WI38 (cell line): ENCODE measurements at regions not wholly inside any gene's neighbourhood (a gene's known extent, or its start where the extent isn't known, plus 50 kb on each side); places are given as distances from the start of the nearest gene placed in this dataset.

Experiments used
- H3K4me3 ChIP-seq: 2 replicates; pipeline ENCODE4 v1.5.1; 2011; ENCODE audit warnings: low read depth, mild to moderate bottlenecking, control low read depth, low read length
- TF ChIP-seq, protein P1 (sequence below): IDR thresholded peaks from 2 replicates; pipeline ENCODE4 v1.5.1; 2012; ENCODE audit warnings: low read depth, mild to moderate bottlenecking, control low read depth, low read length

- no peak overlapping the region for H3K4me3 ChIP-seq
These were observed 90.4 kb upstream of the FMN2 start for GRCh38 chr1:240001177-240001740.

DNA sequence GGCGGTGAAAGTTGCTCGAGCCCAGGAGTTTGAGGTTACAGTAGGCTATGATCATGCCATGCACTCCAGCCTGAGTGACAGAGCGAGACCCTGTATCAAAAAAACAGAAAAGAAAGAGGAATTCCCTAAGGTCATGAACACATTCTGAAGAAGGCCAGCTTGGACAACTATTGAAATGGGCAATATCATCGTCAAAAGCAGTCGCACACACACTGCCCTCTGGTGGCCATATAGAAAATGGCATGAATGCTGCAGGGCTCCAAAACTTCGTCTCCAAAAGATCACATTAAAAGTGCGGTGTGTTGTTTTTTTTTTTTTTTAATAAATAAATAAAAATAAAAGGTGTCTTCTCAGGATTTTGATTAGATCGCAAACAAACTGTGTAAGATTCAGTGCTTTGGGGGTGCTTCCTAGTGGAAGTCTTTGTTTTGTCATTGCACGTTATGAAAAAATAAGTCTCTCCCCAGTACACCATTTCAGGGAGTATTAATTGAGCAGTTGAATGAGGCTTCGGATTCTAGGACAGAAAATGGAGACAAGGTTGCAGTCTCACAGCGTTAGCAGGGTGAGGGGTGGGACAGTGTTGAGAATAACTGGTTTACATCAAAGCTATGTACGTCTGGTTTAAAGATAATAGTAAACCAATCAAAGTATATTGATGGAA, 87.5 kb upstream of the FMN2 start:
- TF ChIP-seq, protein P1, sequence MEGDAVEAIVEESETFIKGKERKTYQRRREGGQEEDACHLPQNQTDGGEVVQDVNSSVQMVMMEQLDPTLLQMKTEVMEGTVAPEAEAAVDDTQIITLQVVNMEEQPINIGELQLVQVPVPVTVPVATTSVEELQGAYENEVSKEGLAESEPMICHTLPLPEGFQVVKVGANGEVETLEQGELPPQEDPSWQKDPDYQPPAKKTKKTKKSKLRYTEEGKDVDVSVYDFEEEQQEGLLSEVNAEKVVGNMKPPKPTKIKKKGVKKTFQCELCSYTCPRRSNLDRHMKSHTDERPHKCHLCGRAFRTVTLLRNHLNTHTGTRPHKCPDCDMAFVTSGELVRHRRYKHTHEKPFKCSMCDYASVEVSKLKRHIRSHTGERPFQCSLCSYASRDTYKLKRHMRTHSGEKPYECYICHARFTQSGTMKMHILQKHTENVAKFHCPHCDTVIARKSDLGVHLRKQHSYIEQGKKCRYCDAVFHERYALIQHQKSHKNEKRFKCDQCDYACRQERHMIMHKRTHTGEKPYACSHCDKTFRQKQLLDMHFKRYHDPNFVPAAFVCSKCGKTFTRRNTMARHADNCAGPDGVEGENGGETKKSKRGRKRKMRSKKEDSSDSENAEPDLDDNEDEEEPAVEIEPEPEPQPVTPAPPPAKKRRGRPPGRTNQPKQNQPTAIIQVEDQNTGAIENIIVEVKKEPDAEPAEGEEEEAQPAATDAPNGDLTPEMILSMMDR: peak; percentile 81
- no peak overlapping the region for H3K4me3 ChIP-seq

More at GRCh38 chr1:240001177-240001740, 90.4 kb upstream of the FMN2 start:
- TF ChIP-seq, protein P1: no peak

DNA sequence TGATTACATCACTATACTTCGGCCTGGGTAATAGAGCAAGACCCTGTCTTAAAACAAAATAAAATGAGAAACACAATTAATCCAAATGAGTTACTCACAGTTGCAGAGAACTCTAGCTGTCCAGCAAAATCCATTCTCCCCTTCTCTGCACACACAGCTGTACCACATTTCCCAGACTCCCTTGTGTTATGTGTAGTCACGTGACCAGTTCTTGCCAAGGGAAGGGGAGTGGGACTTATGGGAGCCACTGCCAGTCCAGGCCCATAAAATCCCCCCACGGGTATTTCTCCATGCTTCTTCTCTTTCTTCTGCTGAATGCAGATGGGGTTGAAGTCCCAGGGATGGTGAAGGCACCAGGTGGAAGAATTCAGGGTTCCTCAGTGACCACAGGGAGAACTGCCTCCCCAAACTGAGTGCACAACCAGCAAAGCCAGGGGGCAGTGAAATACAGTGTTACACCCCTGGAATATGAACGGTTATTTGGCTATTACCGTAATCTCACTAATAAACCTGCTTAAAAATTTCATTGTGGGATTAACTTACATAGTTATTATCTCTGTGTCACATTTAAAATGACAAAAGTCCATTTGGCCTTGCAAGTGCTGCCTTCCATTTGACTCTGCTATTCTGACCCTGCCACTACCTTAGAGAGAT, 85.6 kb upstream of the FMN2 start:
- no peak overlapping the region for H3K4me3 ChIP-seq
- TF ChIP-seq, protein P1: no peak

DNA sequence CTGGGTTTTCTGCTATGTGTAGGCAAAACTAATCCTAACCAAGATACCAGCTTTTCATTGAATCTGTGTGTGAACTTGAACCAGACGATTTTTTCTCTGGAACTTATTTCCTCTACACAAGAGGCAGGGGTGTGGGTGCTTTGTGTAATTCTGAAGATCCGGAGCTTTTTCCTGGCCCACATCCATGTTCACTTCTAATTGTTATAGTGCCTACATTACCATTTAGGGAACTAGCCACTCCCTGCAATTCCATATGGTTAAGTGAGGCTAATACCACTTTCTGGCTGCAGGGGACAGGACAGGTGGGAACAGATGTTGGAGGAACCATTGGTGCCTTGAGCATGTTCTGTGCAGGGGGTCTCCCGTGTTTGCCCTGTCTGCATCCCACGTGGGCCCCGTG, 83.4 kb upstream of the FMN2 start:
- TF ChIP-seq, protein P1: no peak

DNA sequence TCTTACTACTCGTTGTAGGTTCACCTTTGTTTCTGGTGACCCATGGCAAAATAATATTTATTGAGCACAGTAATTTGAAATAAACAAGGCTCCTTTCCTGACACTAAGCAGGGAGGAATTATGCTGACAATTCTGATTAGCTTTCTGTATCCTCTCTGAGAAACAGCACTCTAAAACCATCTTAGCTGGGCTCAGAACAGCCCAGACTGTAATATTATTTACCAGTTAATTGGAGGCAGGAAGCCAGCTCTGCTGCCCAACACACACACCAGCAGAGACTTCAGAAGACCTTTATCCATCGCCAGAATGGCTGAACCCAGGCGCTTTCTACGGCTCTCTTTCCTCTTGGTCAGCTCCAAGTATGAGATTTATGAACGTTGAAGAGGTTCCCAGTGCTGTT, 77.6 kb upstream of the FMN2 start:
- H3K4me3 ChIP-seq: no peak overlapping the region
- TF ChIP-seq, protein P1: no peak

More for the DNA sequence above, 83.4 kb upstream of the FMN2 start:
- H3K4me3 ChIP-seq: no peak overlapping the region

GRCh38 chr1:240018617-240019016, 73.1 kb upstream of the FMN2 start:
- TF ChIP-seq, protein P1: no peak
- no peak overlapping the region for H3K4me3 ChIP-seq

DNA sequence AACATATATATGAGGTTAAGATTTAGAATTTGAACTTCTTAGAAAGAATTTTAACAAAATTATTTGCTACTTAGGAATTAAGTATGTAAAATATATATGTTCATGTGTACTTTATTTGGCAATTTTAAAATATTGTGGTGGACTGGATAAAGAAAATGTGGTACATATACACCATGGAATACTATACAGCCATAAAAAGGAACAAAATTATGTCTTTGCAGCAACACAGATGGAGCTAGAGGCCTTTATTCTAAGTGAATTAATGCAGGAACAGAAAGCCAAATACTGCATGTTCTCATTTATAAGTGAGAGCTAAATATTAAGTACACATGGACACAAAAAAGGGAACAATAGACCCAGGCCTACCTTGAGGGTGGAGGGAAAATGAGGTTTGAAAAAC, 72.2 kb upstream of the FMN2 start:
- TF ChIP-seq, protein P1: no peak
- no peak overlapping the region for H3K4me3 ChIP-seq
